ENCODE measurements at regions not wholly inside any gene's neighbourhood (a gene's known extent, or its start where the extent isn't known, plus 50 kb on each side); places are given as distances from the start of the nearest gene placed in this dataset.

DNA sequence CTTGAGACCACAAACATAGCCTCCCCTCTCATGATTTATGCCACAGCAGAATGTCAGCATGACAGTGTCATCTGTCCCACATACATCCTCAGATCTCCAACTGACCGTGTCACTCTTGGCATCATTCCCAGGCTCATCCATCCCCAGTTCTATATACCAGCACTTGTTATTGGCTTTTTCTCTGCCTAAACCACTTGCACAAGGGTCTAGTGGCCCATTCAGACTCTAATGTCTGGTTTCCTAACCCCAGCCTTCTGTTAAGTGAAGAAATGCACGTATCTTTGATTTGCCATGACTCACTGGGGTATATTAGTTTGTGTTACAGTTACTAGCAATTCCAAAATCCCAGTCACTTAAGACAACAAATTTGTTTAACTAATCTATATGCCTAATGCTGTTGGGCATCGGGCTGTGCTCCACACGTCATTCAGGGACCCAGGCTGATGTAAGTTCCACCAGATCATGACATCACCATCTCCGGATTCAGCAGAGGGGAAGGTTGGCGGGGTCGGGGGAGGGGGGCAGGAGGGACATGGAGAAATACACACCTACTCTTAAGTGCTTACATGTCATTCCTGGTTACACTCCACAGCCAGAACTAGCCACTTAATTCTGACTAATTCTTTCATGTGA is 517.4 kb downstream of the BUD13 start:
- peaks cover 3 to 5% (median 3%) of the 10 kb centered on the region in 3 donors for H3K27me3 Mint-ChIP-seq (ENCODE audit: low read depth in 3 of 3)
- intact Hi-C loops (cut with micrococcal nuclease) = no loop called here
- 89% methylated on average over 1 of the region's 7 CpGs for WGBS (ENCODE audit: insufficient coverage)
- no peaks in the 10 kb centered on the region for H3K27me3 ChIP-seq (ENCODE audit: control insufficient read depth in 2 of 2, insufficient read depth in 2 of 2, low read length in 2 of 2)
- H3K36me3 ChIP-seq (replicated peaks in 1 of 2; ENCODE audit: control insufficient read depth in 1 of 2, insufficient read depth in 2 of 2, low read length in 2 of 2) = no peaks in the 10 kb centered on the region
- no peak overlapping the region for H3K4me2 ChIP-seq (replicated peaks; ENCODE audit: extremely low read depth, low read length, poor library complexity, severe bottlenecking)
- no peak overlapping the region for H2AFZ ChIP-seq (ENCODE audit: insufficient read depth, low read depth, low read length, poor library complexity, severe bottlenecking)
- no peak overlapping the region for H3K27ac ChIP-seq (ENCODE audit: low read depth in 1 of 2, low read length in 2 of 2)
- DNase-seq = no peak
- no peaks in the 10 kb centered on the region for H3K9me3 ChIP-seq (replicated peaks in 1 of 2; ENCODE audit: control insufficient read depth in 1 of 2, insufficient read depth in 1 of 2, low read length in 2 of 2)
- TF ChIP-seq, protein P1, sequence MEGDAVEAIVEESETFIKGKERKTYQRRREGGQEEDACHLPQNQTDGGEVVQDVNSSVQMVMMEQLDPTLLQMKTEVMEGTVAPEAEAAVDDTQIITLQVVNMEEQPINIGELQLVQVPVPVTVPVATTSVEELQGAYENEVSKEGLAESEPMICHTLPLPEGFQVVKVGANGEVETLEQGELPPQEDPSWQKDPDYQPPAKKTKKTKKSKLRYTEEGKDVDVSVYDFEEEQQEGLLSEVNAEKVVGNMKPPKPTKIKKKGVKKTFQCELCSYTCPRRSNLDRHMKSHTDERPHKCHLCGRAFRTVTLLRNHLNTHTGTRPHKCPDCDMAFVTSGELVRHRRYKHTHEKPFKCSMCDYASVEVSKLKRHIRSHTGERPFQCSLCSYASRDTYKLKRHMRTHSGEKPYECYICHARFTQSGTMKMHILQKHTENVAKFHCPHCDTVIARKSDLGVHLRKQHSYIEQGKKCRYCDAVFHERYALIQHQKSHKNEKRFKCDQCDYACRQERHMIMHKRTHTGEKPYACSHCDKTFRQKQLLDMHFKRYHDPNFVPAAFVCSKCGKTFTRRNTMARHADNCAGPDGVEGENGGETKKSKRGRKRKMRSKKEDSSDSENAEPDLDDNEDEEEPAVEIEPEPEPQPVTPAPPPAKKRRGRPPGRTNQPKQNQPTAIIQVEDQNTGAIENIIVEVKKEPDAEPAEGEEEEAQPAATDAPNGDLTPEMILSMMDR (IDR thresholded peaks at IDR 0.05) = no peak
- H3K79me2 ChIP-seq (ENCODE audit: insufficient read depth, low read length) = no peaks in the 10 kb centered on the region
- H3K4me3 ChIP-seq (replicated peaks in 1 of 3; ENCODE audit: low read depth in 2 of 3, low read length in 3 of 3) = no peak overlapping the region
- no peaks in the 10 kb centered on the region for H3K4me1 Mint-ChIP-seq
- no peaks in the 10 kb centered on the region for H3K36me3 Mint-ChIP-seq
- no peak overlapping the region for H3K27ac Mint-ChIP-seq
- H3K9ac ChIP-seq (ENCODE audit: insufficient read depth, low read length, poor library complexity, severe bottlenecking) = no peak overlapping the region
- H3K4me3 Mint-ChIP-seq = no peak overlapping the region
- no peaks in the 10 kb centered on the region for H3K4me1 ChIP-seq (ENCODE audit: control insufficient read depth in 1 of 2, insufficient read depth in 2 of 2, low read length in 2 of 2)
- no peaks in the 10 kb centered on the region for H4K20me1 ChIP-seq (ENCODE audit: insufficient read depth, low read length)
- no peaks in the 10 kb centered on the region for H3K9me3 Mint-ChIP-seq

DNA sequence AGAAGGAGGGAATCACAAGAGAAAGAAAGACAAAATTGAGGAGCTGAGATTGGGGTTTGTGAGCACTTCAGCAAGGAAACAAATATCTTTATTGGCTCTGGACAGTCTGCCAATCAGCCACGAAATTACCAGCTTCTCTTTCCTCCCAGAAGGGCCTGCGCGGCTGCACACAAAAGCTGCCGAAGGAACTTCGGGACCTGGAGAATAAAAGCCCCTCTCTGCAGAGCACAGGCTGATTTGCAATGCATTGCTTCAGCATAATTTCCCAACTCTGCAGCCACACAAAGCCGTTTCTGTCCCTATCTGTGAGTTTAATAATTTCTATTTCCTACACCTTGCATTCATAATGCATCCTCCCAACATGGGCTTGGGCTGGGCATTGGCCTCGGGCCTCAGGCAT is 522.6 kb downstream of the BUD13 start:
- DNase-seq = no peak
- Mint-ChIP-seq H3K4me1 (no peaks in the 10 kb centered on the region), H3K9me3 (peaks cover 0 to 4% (median 0%) of the 10 kb centered on the region in 7 donors), H3K27ac (no peak overlapping the region), H3K4me3 (no peak overlapping the region), H3K36me3 (no peaks in the 10 kb centered on the region), H3K27me3 (ENCODE audit: low read depth in 3 of 3) (peaks cover under 1 to 7% (median 1%) of the 10 kb centered on the region in 3 donors)
- Histone ChIP-seq H4K20me1 (ENCODE audit: insufficient read depth, low read length) (no peaks in the 10 kb centered on the region), H3K79me2 (ENCODE audit: insufficient read depth, low read length) (no peaks in the 10 kb centered on the region), H3K4me3 (replicated peaks in 1 of 3; ENCODE audit: low read depth in 2 of 3, low read length in 3 of 3) (no peak overlapping the region), H3K27me3 (ENCODE audit: control insufficient read depth in 2 of 2, insufficient read depth in 2 of 2, low read length in 2 of 2) (no peaks in the 10 kb centered on the region), H3K9ac (ENCODE audit: insufficient read depth, low read length, poor library complexity, severe bottlenecking) (no peak overlapping the region), H2AFZ (ENCODE audit: insufficient read depth, low read depth, low read length, poor library complexity, severe bottlenecking) (no peak overlapping the region), H3K4me2 (replicated peaks; ENCODE audit: extremely low read depth, low read length, poor library complexity, severe bottlenecking) (no peak overlapping the region), H3K36me3 (replicated peaks in 1 of 2; ENCODE audit: control insufficient read depth in 1 of 2, insufficient read depth in 2 of 2, low read length in 2 of 2) (no peaks in the 10 kb centered on the region), H3K9me3 (replicated peaks in 1 of 2; ENCODE audit: control insufficient read depth in 1 of 2, insufficient read depth in 1 of 2, low read length in 2 of 2) (no peaks in the 10 kb centered on the region), H3K27ac (ENCODE audit: low read depth in 1 of 2, low read length in 2 of 2) (no peak overlapping the region), H3K4me1 (ENCODE audit: control insufficient read depth in 1 of 2, insufficient read depth in 2 of 2, low read length in 2 of 2) (no peaks in the 10 kb centered on the region)
- TF ChIP-seq, protein P1 (IDR thresholded peaks at IDR 0.05) = no peak
- intact Hi-C loops (cut with micrococcal nuclease) = no loop called here
- WGBS (ENCODE audit: insufficient coverage) = 86% methylated on average over 7 of the region's 7 CpGs

Measured in CD14-positive monocyte (primary cell).